IPS-18c (cell line): ENCODE measurements at regions not wholly inside any gene's neighbourhood (a gene's known extent, or its start where the extent isn't known, plus 50 kb on each side); places are given as distances from the start of the nearest gene placed in this dataset.
"Not testable (repeated sequence)": the region's sequence is repeated elsewhere in the genome, so short reads cannot be mapped to it uniquely, and the experiment has no call there.

Experiments
- H3K4me3 ChIP-seq: 2 replicates; pipeline ENCODE4 v1.7.0; 2013; ENCODE audit warnings: low read depth, mild to moderate bottlenecking, low read length, moderate library complexity; ENCODE audit not compliant: insufficient read depth
- H3K9me3 ChIP-seq: one replicate; pipeline ENCODE4 v1.6.1; 2013; ENCODE audit warnings: mild to moderate bottlenecking, low read length, moderate library complexity; ENCODE audit not compliant: control insufficient read depth, insufficient read depth

GRCh38 chr4:66178906-66179305, 508.6 kb upstream of the EPHA5 start:
- Histone ChIP-seq H3K9me3 (no peaks in the 10 kb centered on the region), H3K4me3 (no peak overlapping the region)

GRCh38 chr4:66169341-66169740, 499.1 kb upstream of the EPHA5 start:
- no peaks in the 10 kb centered on the region for H3K9me3 ChIP-seq
- H3K4me3 ChIP-seq = no peak overlapping the region

- Histone ChIP-seq H3K4me3 (no peak overlapping the region), H3K9me3 (no peaks in the 10 kb centered on the region)
Measured at GRCh38 chr4:66164869-66165268, 494.6 kb upstream of the EPHA5 start.

- Histone ChIP-seq H3K9me3 (no peaks in the 10 kb centered on the region), H3K4me3 (no peak overlapping the region)
Measured at GRCh38 chr4:66160606-66161005, 490.3 kb upstream of the EPHA5 start.

- Histone ChIP-seq H3K9me3 (no peaks in the 10 kb centered on the region), H3K4me3 (no peak overlapping the region)
Measured at GRCh38 chr4:66157594-66157993, 487.3 kb upstream of the EPHA5 start.

GRCh38 chr4:66130042-66130441, 459.8 kb upstream of the EPHA5 start:
- H3K4me3 ChIP-seq = no peak overlapping the region

GRCh38 chr4:66123831-66124413, 453.6 kb upstream of the EPHA5 start:
- Histone ChIP-seq H3K9me3 (no peaks in the 10 kb centered on the region), H3K4me3 (no peak overlapping the region)

More at GRCh38 chr4:66130042-66130441, 459.8 kb upstream of the EPHA5 start:
- no peaks in the 10 kb centered on the region for H3K9me3 ChIP-seq

GRCh38 chr4:66123190-66123589, 452.9 kb upstream of the EPHA5 start:
- H3K4me3 ChIP-seq = no peak overlapping the region
- H3K9me3 ChIP-seq = no peaks in the 10 kb centered on the region

- H3K9me3 ChIP-seq, H3K4me3 ChIP-seq: not testable (repeated sequence)
Measured at GRCh38 chr4:66115231-66115630, 444.9 kb upstream of the EPHA5 start.

- Histone ChIP-seq H3K9me3 (no peaks in the 10 kb centered on the region), H3K4me3 (no peak overlapping the region)
Measured at GRCh38 chr4:66108898-66109297, 438.6 kb upstream of the EPHA5 start.

- Histone ChIP-seq H3K9me3 (no peaks in the 10 kb centered on the region), H3K4me3 (no peak overlapping the region)
Measured at GRCh38 chr4:66097218-66097617, 426.9 kb upstream of the EPHA5 start.

GRCh38 chr4:66095065-66095464, 424.8 kb upstream of the EPHA5 start:
- H3K4me3 ChIP-seq = no peak overlapping the region
- no peaks in the 10 kb centered on the region for H3K9me3 ChIP-seq

GRCh38 chr4:66094070-66094469, 423.8 kb upstream of the EPHA5 start:
- no peak overlapping the region for H3K4me3 ChIP-seq
- no peaks in the 10 kb centered on the region for H3K9me3 ChIP-seq

- peaks cover 3% of the 10 kb centered on the region for H3K9me3 ChIP-seq
Measured at GRCh38 chr4:66091786-66092185, 421.5 kb upstream of the EPHA5 start.

GRCh38 chr4:66073961-66074360, 403.7 kb upstream of the EPHA5 start:
- Histone ChIP-seq H3K4me3 (no peak overlapping the region), H3K9me3 (no peaks in the 10 kb centered on the region)

More at GRCh38 chr4:66091786-66092185, 421.5 kb upstream of the EPHA5 start:
- H3K4me3 ChIP-seq = no peak overlapping the region

- Histone ChIP-seq H3K9me3 (no peaks in the 10 kb centered on the region), H3K4me3 (no peak overlapping the region)
Measured at GRCh38 chr4:66071911-66072310, 401.6 kb upstream of the EPHA5 start.

GRCh38 chr4:66062921-66063320, 392.6 kb upstream of the EPHA5 start:
- Histone ChIP-seq H3K9me3 (no peaks in the 10 kb centered on the region), H3K4me3 (no peak overlapping the region)

GRCh38 chr4:66062044-66062443, 391.8 kb upstream of the EPHA5 start:
- Histone ChIP-seq H3K4me3 (no peak overlapping the region), H3K9me3 (no peaks in the 10 kb centered on the region)

- no peak overlapping the region for H3K4me3 ChIP-seq
Measured at GRCh38 chr4:66059556-66059955, 389.3 kb upstream of the EPHA5 start.

More at GRCh38 chr4:66059556-66059955, 389.3 kb upstream of the EPHA5 start:
- H3K9me3 ChIP-seq = no peaks in the 10 kb centered on the region
